OCI-M2 (cell line): ENCODE measurements at regions not wholly inside any gene's neighbourhood (a gene's known extent, or its start where the extent isn't known, plus 50 kb on each side); places are given as distances from the start of the nearest gene placed in this dataset.

Experiments
- DNase-seq: peaks from one replicate; lab custom pipeline; 2025; ENCODE audit not compliant: unreplicated experiment; lab: John Stamatoyannopoulos, UW

GRCh38 chr5:21185536-21185935 lies 1197.5 kb upstream of the CDH18 start:
- no peak for DNase-seq

- no peak for DNase-seq
These were observed 1196.6 kb upstream of the CDH18 start for GRCh38 chr5:21184581-21184980.

DNA sequence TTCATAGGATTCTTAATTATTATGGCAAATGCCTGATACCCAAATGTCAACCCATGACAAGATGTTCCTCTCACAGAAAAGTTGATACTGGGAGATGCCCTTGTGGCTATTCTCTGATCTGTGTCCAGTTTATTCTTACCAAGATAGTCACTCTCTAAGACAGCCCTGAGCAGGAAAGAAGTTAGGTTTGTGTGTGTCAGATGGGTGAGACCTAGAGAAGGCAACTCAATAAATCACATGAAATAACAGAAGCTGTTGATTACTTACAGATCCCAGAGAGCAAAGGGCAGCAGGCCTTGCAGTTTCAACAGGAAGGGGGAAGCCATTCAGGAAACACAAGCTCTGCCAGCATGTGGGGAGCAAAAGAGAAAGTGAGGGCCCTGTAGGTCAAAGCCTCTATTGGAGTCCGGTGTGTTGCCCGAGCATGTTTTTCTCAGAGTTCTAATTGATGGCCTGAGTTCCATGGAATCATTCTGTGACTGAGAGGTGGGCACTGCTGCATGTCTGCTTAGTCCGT lies 1193.7 kb upstream of the CDH18 start:
- no peak for DNase-seq

GRCh38 chr5:21173526-21173925 lies 1185.5 kb upstream of the CDH18 start:
- DNase-seq, result no peak

- DNase-seq, result no peak
These were observed 1185.0 kb upstream of the CDH18 start for GRCh38 chr5:21173036-21173435.

DNA sequence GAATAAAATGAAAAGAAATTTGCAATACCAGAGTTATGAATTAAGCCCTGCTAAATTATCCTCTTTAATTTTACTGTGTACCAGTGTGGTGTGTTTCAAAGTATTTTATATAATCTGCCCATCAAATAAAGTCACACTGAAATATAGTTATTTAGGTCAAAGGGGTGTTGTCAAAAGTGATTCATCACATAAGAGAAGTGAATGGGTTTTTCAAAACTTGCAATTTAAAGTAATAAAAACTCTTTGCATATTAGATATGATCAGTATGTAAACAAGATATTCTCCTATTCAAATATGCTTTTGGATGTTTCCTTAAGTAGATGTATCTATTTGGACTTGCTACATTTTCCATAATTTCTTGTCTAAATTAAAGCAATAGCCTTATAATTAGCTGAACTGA lies 1183.0 kb upstream of the CDH18 start:
- DNase-seq, result no peak

GRCh38 chr5:21168557-21168956 lies 1180.6 kb upstream of the CDH18 start:
- no peak for DNase-seq

- DNase-seq, result no peak
These were observed 1177.3 kb upstream of the CDH18 start for GRCh38 chr5:21165344-21165743.

DNA sequence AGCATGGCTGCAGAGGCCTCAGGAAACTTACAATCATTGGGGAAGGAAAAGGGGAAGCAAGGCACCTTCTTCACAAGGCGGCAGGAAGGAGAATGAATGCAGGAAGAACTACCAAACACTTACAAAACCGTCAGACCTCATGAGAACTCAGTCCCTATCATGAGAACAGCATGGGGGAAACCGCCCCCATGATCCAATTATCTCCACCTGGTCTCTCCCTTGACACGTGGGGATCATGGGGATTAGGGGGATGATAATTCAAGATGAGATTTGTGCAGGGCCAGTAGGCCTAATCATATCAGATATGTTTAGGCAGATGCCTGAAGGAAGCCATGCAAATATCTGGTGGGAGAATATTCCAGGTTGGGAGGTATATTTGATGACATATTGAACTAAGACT lies 1176.4 kb upstream of the CDH18 start:
- DNase-seq, result no peak

DNA sequence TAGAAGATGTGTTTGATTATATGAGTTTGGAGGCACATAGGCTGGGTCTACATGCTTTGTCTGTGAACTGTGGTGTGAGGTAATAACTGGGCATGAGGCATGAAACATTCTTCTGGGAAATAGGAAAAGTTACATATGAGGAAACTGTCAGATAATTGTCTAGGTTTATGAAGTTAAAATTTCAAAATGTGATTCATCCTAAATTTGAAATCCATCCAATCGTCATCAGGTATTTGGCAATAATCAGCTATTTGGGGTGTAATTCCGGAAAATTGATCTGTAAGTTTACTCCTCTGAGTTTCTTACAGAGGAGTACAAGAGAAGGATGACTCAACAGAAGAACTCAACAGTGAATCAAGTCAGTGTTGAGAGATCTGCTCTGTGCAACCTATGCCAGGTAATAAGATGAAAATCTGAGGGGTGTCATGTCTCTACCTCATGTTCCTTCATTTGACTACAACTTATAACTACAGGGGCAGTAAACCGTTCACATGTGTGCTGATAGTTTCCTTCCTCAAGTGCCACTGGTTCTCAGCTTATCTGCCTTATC lies 1171.6 kb upstream of the CDH18 start:
- DNase-seq, result no peak

DNA sequence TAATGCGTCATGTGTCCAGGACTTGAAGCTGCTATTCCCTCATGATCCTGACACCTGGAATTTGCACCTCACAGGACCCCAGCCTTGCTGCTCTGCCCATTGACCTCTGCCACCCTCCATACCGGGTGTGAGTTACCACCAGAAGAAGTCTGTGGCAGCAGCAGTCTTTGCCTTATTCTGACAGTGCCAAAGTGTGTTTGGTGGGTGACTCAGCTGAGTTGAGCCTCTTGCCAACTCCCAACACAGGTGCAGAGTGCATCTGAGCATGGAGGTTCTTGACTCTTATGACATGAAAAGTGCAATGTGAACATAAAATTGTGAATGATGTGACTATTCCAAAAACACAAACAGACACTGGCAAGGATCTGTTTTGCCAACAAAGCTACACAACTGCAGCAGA lies 1166.5 kb upstream of the CDH18 start:
- DNase-seq, result no peak

GRCh38 chr5:21152611-21153010 lies 1164.6 kb upstream of the CDH18 start:
- no peak for DNase-seq

GRCh38 chr5:21145376-21145775 lies 1157.4 kb upstream of the CDH18 start:
- no peak for DNase-seq

DNA sequence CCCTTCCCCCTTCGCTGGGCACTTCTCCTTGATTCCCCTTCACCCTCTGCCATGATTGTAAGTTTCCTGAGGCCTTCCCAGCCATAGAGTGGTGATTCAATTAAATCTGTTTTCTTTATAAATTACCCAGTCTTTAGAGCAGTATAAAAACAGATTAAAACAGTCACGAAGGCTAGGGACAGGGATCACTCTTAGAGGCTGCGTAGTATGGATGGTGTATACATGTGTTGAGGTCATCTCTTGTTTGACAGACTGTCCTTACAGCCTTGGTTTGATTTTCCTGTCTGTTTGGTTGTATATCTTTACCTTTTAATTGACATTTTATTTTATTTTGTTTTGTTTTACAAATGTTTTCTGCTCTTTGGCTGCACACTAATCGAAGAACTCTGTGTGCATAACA lies 1155.7 kb upstream of the CDH18 start:
- DNase-seq, result no peak

DNA sequence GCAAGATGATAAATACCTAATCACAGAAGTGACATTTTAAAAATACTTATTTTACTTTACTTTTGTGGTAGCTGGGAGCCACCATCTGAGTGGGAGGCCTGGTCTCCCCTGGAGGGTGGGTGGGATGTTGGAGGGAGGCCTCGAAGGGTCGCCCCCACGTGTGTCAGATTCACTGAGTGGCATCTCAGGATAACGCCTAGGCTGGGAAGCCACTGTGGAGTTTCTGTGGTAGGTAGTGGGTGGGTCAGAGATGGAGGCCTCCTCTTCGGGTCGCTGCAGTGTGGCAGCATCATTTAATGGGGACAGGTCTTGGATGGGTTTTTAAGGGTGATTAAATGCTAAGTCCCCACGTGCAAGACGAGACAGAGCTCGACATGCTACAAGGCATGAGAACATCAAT lies 1154.8 kb upstream of the CDH18 start:
- DNase-seq, result no peak

DNA sequence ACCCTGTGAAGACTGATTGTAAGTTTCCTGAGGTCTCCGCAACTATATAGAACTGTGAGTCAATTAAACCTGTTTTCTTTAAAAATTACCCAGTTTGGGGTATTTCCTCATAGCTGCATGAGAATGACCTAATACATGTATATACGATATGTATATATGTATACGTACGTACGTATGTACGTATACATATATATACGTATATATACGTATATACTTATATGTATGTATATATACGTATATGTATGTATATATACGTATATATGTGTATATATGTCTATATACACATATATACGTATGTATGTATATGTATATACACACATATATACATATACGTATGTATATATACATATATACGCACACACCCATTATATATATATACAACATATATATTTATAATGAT lies 1153.0 kb upstream of the CDH18 start:
- DNase-seq, result no peak

DNA sequence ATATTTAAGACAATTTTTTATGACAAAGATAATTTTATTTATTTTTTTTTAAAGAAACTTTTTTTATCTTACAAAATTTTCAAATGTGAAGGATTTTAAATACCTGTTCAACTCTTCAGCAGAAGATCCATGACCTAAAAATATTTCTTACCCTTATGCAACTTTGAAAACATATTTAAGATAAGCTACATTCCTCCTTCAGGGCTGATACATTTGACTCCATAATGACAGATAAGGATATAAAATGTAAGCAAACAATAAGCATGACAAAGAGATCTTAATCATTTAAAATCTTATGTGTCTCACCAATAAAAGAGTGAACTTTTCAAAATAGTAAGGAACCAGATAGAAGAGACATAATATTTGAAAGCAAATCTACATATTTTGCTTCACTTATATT lies 1138.2 kb upstream of the CDH18 start:
- DNase-seq, result no peak

- DNase-seq, result no peak
These were observed 1137.4 kb upstream of the CDH18 start for GRCh38 chr5:21125238-21125983.

GRCh38 chr5:21121213-21121612 lies 1133.2 kb upstream of the CDH18 start:
- DNase-seq, result no peak

GRCh38 chr5:21097661-21098060 lies 1109.7 kb upstream of the CDH18 start:
- no peak for DNase-seq

GRCh38 chr5:21094619-21095018 lies 1106.6 kb upstream of the CDH18 start:
- no peak for DNase-seq

- no peak for DNase-seq
These were observed 1099.8 kb upstream of the CDH18 start for GRCh38 chr5:21087766-21088165.

- no peak for DNase-seq
These were observed 1097.8 kb upstream of the CDH18 start for GRCh38 chr5:21085791-21086190.
